Mammary epithelial cell (primary cell): ENCODE measurements at regions not wholly inside any gene's neighbourhood (a gene's known extent, or its start where the extent isn't known, plus 50 kb on each side); places are given as distances from the start of the nearest gene placed in this dataset.

Experiments
- CTCF ChIP-seq, 2 donors: IDR thresholded peaks in 1 of 2; conservative IDR thresholded peaks in 1 of 2; 2 replicates each; pipeline ENCODE4 v1.5.1; 2011 to 2012; ENCODE audit warnings: inconsistent platforms in 2 of 2, low read length in 2 of 2, mild to moderate bottlenecking in 2 of 2, control low read depth in 1 of 2, low read depth in 1 of 2; ENCODE audit not compliant: insufficient read depth in 1 of 2; ENCODE audit errors: extremely low read depth in 1 of 2
- EZH2 ChIP-seq: IDR thresholded peaks from 2 replicates; pipeline ENCODE4 v1.6.1; 2012; ENCODE audit warnings: low read length, inconsistent platforms, borderline replicate concordance

- no peak for TF ChIP-seq CTCF (conservative IDR thresholded peaks at IDR 0.05 in 1 of 2, IDR thresholded peaks at IDR 0.05 in 1 of 2; ENCODE audit: extremely low read depth in 1 of 2, insufficient read depth in 1 of 2, low read depth in 1 of 2, low read length in 2 of 2)
- TF ChIP-seq EZH2: no peak
These were observed 378.8 kb upstream of the ISX start for GRCh38 chr22:34687116-34687515.
